Stimulated activated CD4-positive, alpha-beta T cell treated with anti-CD3 and anti-CD28 coated beads, Interleukin-12 subunit alpha, Interleukin-12 subunit beta, amount 100 ng/mL, for 24 hours (primary cell): ENCODE measurements at regions not wholly inside any gene's neighbourhood (a gene's known extent, or its start where the extent isn't known, plus 50 kb on each side); places are given as distances from the start of the nearest gene placed in this dataset.
"Not testable (repeated sequence)": the region's sequence is repeated elsewhere in the genome, so short reads cannot be mapped to it uniquely, and the experiment has no call there.

Experiments used
- DNase-seq, 2 experiments: peaks; one replicate each; pipeline ENCODE4 v3.0.0-alpha.2; 2020; ENCODE audit warnings: low read depth in 2 of 2

DNA sequence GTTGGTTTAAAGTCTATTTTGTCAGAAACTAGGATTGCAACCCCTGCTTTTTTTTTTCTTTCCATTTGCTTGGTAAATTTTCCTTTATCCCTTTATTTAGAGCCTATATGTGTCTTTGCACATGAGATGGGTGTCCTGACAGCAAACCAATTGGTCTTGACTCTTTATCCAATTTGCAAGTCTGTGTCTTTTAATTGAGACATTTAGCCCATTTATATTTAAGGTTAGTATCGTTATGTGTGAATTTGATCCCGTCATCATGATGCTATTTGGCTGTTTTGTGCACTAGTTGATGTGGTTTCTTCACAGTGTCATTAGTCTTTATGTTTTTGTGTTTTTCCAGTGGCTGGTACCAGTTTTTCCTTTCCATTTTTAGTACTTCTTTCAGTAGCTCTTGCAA, 127.7 kb upstream of the ZNF267 start:
- DNase-seq: no peak

DNA sequence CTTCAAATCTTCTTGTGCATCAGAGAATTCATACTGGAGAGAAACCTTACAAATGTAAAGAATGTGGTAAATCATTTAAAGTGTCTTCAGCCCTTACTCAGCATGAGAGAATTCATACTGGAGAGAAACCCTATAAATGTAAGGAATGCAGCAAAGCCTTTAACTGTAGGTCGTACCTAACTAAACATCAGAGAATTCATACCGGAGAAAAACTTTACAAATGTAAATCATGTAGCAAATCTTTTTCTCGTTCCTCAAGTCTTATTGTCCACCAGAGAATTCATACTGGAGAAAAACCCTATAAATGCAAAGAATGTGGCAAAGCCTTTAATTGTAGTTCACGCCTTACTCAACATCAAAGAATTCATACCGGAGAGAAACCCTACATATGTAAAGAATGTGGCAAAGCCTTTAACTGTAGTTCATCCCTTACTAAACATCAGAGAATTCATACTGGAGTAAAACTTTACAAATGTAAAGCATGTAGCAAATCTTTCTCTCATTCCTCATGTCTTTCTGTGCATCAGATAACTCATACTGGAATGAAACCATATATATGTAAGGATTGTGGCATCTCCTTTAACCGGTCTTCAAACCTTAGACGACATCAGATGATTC, 118.5 kb upstream of the ZNF267 start:
- DNase-seq: no peak

- no peak for DNase-seq
Measured at GRCh38 chr16:31764103-31764502, 109.5 kb upstream of the ZNF267 start.

DNA sequence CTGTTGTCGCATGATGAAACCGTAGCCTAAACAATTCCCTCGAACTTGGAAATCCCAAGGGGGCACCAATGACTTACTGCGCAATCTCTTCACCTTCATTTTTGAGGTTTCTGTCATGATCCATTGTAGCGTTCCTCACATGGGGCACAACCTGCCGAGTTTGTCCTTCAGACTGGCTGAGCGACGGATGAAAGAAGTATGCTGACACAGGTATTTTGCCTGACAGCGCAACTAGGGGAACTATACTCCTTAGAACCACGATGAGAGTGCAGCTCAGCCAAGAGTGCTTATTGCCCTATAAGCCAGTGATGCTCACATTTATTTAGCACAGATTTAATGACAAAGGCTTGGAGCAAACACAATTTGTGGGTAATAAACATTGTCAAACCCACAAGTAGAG, 106.3 kb upstream of the ZNF267 start:
- DNase-seq: no peak

- DNase-seq: no peak
Measured at GRCh38 chr16:31780342-31780741, 93.3 kb upstream of the ZNF267 start.

GRCh38 chr16:31785126-31785525, 88.5 kb upstream of the ZNF267 start:
- no peak for DNase-seq

DNA sequence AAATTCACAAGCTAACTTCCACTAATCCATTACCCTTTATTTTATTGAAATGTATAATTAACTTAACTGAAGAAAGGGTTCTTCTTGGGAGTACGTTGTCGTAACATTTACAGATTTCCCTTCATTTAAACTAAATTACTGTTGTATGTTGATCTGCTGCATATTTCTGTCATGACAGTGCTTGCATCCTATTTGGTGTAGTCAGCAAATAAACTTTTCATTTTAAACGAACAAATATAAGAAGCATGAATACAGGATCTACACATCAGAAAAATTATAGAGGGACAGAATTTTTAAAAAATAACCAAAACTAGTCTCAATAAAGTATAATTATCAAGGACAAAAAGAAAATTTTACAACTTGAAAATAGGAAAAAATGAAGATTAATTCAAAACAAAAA, 66.5 kb upstream of the ZNF267 start:
- DNase-seq: no peak

DNA sequence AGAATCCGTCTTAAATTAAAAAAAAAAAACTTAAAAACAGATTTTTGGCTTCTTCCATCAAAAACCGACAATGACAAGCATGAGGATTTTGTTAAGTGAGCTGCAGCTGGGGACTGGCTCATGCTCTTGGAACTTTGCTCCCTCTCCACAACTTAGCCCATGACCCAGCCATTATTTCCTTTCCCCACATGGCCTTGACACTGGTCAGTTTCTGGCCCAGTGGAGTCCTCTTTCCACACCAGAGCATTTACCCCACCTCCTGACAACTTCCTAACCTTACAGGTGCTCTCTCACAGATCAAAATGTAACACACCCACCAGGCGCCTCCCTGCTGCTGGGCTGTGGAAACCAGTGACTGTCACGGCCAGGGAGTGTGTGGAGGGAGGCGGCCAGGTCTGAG, 62.7 kb upstream of the ZNF267 start:
- DNase-seq: no peak

GRCh38 chr16:31816141-31816540, 57.5 kb upstream of the ZNF267 start:
- not testable (repeated sequence) for DNase-seq

DNA sequence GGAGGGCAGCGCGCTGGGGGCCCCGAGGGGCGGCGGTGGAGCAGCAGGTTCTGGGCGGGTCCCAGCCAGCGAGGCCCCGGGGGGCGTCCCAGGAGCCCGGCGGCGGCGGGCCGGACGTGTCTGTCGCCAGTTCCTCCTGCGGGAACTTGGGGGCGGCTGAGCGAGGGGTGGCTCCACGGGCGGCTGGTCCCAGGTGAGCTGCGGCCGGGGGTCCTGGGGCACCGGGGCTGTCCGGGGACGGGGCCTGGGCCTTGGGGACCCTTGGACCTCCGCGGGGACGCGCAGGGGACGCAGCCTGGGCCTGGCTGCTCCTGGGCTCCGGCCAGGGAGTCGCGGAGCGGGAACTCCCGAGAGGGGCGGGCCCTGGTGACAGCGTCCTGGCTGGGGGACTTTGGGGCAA, 54.2 kb upstream of the ZNF267 start:
- DNase-seq: no peak

- no peak for DNase-seq
Measured at GRCh38 chr16:31819948-31820347, 53.7 kb upstream of the ZNF267 start.
